ENCODE measurements at regions not wholly inside any gene's neighbourhood (a gene's known extent, or its start where the extent isn't known, plus 50 kb on each side); places are given as distances from the start of the nearest gene placed in this dataset.

- Histone ChIP-seq H3K4me1 (ENCODE audit: control insufficient read depth in 1 of 2, insufficient read depth in 2 of 2, low read length in 2 of 2) (peaks cover 0 to 28% of the 10 kb centered on the region in 2 experiments; a peak in 2 of 4 replicates), H2AFZ (ENCODE audit: low read depth, low read length, poor library complexity, severe bottlenecking) (no peak overlapping the region), H3K36me3 (ENCODE audit: control insufficient read depth in 1 of 2, insufficient read depth in 2 of 2, low read length in 2 of 2) (no peaks in the 10 kb centered on the region), H4K20me1 (ENCODE audit: insufficient read depth) (no peaks in the 10 kb centered on the region), H3K79me2 (ENCODE audit: insufficient read depth, low read length) (no peaks in the 10 kb centered on the region), H3K4me2 (ENCODE audit: low read length) (no peak overlapping the region), H3K4me3 (replicated peaks in 1 of 2; ENCODE audit: low read depth in 1 of 2, low read length in 2 of 2) (no peak overlapping the region), H3K9me3 (ENCODE audit: control insufficient read depth in 1 of 2, insufficient read depth in 1 of 2, low read depth in 1 of 2, low read length in 2 of 2) (no peaks in the 10 kb centered on the region), H3K9ac (ENCODE audit: low read length) (no peak overlapping the region), H3K27me3 (ENCODE audit: insufficient read depth, low read length) (no peaks in the 10 kb centered on the region), H3K27ac (ENCODE audit: low read depth, low read length) (no peak overlapping the region), H3K9me2 (ENCODE audit: insufficient read depth) (no peaks in the 10 kb centered on the region)
- intact Hi-C loops (cut with micrococcal nuclease): no loop called here
- RAD21 ChIA-PET (ENCODE audit: low non-redundant PET in 1 of 2, low total read pairs in 2 of 2, uncharacterized antibody in 2 of 2, unreplicated experiment in 2 of 2): no interaction called here
- BruUV-seq (replicated peaks): no TSS peak
- CTCF ChIA-PET: no interaction called here
- DNase-seq (ENCODE audit: low read depth, low spot score) (no peak), ATAC-seq (no peak)
- POLR2A ChIA-PET: no interaction called here
- no peak for TF ChIP-seq EZH2phosphoT487 (IDR thresholded peaks at IDR 0.05; ENCODE audit: borderline replicate concordance)
- TF ChIP-seq JUND (IDR thresholded peaks at IDR 0.05): no peak
- TF ChIP-seq POLR2A (IDR thresholded peaks at IDR 0.05; ENCODE audit: borderline replicate concordance, extremely low read depth, insufficient read depth, insufficient read length): no peak
- no peak for TF ChIP-seq CTCF (IDR thresholded peaks at IDR 0.05 in 2 of 3, conservative IDR thresholded peaks at IDR 0.05 in 1 of 3; ENCODE audit: borderline replicate concordance in 1 of 3, insufficient read depth in 1 of 3, low read depth in 2 of 3, low read length in 2 of 3)
- TF ChIP-seq REST (IDR thresholded peaks at IDR 0.05; ENCODE audit: low read depth): no peak
- TF ChIP-seq POLR2AphosphoS5 (IDR thresholded peaks at IDR 0.05; ENCODE audit: low read depth, low read length): no peak
- no peak for TF ChIP-seq ZNF274 (IDR thresholded peaks at IDR 0.05; ENCODE audit: low read depth, low read length)
- TF ChIP-seq ATF3 (IDR thresholded peaks at IDR 0.05): no peak
- TF ChIP-seq, protein P1, sequence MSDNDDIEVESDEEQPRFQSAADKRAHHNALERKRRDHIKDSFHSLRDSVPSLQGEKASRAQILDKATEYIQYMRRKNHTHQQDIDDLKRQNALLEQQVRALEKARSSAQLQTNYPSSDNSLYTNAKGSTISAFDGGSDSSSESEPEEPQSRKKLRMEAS (IDR thresholded peaks at IDR 0.05): no peak
- TF ChIP-seq ZFX (IDR thresholded peaks at IDR 0.05): no peak
- TF ChIP-seq SP1 (IDR thresholded peaks at IDR 0.05; ENCODE audit: low read depth): no peak
- no peak for TF ChIP-seq RAD21 (IDR thresholded peaks at IDR 0.05; ENCODE audit: low read depth)
- TF ChIP-seq ELF1 (IDR thresholded peaks at IDR 0.05; ENCODE audit: borderline replicate concordance, low read depth): no peak
- no peak for TF ChIP-seq EGR1 (IDR thresholded peaks at IDR 0.05; ENCODE audit: low read depth)
- TF ChIP-seq, protein P2, sequence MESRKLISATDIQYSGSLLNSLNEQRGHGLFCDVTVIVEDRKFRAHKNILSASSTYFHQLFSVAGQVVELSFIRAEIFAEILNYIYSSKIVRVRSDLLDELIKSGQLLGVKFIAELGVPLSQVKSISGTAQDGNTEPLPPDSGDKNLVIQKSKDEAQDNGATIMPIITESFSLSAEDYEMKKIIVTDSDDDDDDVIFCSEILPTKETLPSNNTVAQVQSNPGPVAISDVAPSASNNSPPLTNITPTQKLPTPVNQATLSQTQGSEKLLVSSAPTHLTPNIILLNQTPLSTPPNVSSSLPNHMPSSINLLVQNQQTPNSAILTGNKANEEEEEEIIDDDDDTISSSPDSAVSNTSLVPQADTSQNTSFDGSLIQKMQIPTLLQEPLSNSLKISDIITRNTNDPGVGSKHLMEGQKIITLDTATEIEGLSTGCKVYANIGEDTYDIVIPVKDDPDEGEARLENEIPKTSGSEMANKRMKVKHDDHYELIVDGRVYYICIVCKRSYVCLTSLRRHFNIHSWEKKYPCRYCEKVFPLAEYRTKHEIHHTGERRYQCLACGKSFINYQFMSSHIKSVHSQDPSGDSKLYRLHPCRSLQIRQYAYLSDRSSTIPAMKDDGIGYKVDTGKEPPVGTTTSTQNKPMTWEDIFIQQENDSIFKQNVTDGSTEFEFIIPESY (IDR thresholded peaks at IDR 0.05; ENCODE audit: extremely low read depth, insufficient replicate concordance, low read length): no peak
- TF ChIP-seq CEBPB (IDR thresholded peaks at IDR 0.05; ENCODE audit: low read depth): no peak
- no peak for TF ChIP-seq CBX3 (IDR thresholded peaks at IDR 0.05; ENCODE audit: low read depth)
- no peak for TF ChIP-seq EZH2 (IDR thresholded peaks at IDR 0.05)
Measured at GRCh38 chr15:100780208-100780800, 99.3 kb upstream of the ALDH1A3 start.
